Thymus (tissue), 11 donors: ENCODE measurements at regions not wholly inside any gene's neighbourhood (a gene's known extent, or its start where the extent isn't known, plus 50 kb on each side); places are given as distances from the start of the nearest gene placed in this dataset.

Experiments
- DNase-seq, 9 donors: peaks; one replicate each; pipeline ENCODE4 v3.0.0-alpha.2; 2013; ENCODE audit warnings: low spot score in 9 of 9, low read depth in 6 of 9, missing footprints in 1 of 9
- H3K27ac ChIP-seq, 2 donors: one replicate each; pipeline ENCODE4 v1.5.1; 2013; ENCODE audit warnings: control low read depth in 1 of 2, low read depth in 1 of 2, low read length in 1 of 2, mild to moderate bottlenecking in 1 of 2, moderate library complexity in 1 of 2
- H3K27me3 ChIP-seq, 2 donors: one replicate each; pipeline ENCODE4 v1.5.1; 2013; ENCODE audit warnings: low read length in 1 of 2; ENCODE audit not compliant: control insufficient read depth in 2 of 2, insufficient read depth in 1 of 2
- H3K36me3 ChIP-seq, 2 donors: one replicate each; pipeline ENCODE4 v1.5.1; 2013; ENCODE audit warnings: low read length in 1 of 2, mild to moderate bottlenecking in 1 of 2, moderate library complexity in 1 of 2; ENCODE audit not compliant: control insufficient read depth in 2 of 2, insufficient read depth in 2 of 2
- H3K4me1 ChIP-seq, 2 donors: one replicate each; pipeline ENCODE4 v1.5.1; 2013; ENCODE audit warnings: low read length in 2 of 2; ENCODE audit not compliant: control insufficient read depth in 2 of 2, insufficient read depth in 2 of 2
- H3K4me3 ChIP-seq, 2 donors: one replicate each; pipeline ENCODE4 v1.5.1; 2013; ENCODE audit warnings: low read length in 2 of 2, control low read depth in 1 of 2, mild to moderate bottlenecking in 1 of 2
- H3K9me3 ChIP-seq, 2 donors: one replicate each; pipeline ENCODE4 v1.5.1; 2013; ENCODE audit warnings: low read length in 1 of 2, mild to moderate bottlenecking in 1 of 2; ENCODE audit not compliant: control insufficient read depth in 2 of 2, insufficient read depth in 1 of 2
- WGBS: extraction: QIAGEN DNeasy Blood & Tissue Kit; methylation state at CpG from one replicate; pipeline ENCODE4 v1.1.7; 2013; 5-methylcytosine and 5-hydroxymethylcytosine counted together
- donor health status: healthy.

DNA sequence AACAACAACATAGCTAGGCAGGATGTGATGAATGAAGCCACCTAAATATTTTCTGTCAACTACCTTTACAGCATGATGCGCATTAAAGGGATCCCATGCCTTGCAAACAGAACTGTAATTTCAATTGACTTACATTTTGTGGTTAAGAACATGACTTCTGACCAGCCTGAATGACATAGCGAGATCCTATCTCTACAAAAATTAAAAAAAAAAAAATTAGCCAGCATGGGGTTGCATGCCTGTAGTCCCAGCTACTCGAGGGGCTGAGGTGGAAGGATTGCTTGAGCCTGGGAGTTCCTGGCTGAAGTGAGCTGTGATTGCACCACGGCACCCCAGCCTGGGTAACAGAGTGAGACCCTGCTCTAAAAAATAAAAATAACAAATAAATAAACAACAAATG lies 680.6 kb downstream of the IQCM start:
- H3K4me3 ChIP-seq, result no peak overlapping the region
- no peaks in the 10 kb centered on the region for H3K4me1 ChIP-seq
- H3K27ac ChIP-seq, result no peak overlapping the region
- H3K36me3 ChIP-seq, result no peaks in the 10 kb centered on the region
- peaks cover 0 to 3% of the 10 kb centered on the region in 2 donors for H3K9me3 ChIP-seq
- DNase-seq, result no peak
- no peaks in the 10 kb centered on the region for H3K27me3 ChIP-seq
- WGBS, result 78% methylated on average over 4 of the region's 4 CpGs

DNA sequence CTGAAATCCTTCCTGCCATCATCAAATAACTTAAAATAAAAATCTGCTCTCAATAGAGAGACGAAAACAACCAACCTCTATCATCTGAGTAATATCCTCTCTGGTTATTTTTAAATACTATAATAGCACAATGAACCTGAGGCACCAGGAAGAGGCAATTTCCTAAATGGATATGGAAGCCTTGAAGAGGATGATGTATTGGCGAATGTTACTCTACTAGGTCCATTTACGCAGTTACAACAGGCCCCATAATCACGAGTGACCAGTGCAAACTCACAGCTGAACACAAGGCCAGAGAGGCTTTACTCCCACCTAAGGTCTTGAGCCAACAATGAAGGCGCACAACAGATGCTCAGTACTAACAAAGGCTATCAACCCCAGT lies 678.8 kb upstream of the NR3C2 start:
- Histone ChIP-seq H3K4me3 (no peak overlapping the region), H3K27me3 (no peaks in the 10 kb centered on the region), H3K9me3 (no peaks in the 10 kb centered on the region), H3K36me3 (no peaks in the 10 kb centered on the region), H3K4me1 (no peaks in the 10 kb centered on the region), H3K27ac (no peak overlapping the region)
- WGBS, result 81% methylated on average over 5 of the region's 5 CpGs
- no peak for DNase-seq

DNA sequence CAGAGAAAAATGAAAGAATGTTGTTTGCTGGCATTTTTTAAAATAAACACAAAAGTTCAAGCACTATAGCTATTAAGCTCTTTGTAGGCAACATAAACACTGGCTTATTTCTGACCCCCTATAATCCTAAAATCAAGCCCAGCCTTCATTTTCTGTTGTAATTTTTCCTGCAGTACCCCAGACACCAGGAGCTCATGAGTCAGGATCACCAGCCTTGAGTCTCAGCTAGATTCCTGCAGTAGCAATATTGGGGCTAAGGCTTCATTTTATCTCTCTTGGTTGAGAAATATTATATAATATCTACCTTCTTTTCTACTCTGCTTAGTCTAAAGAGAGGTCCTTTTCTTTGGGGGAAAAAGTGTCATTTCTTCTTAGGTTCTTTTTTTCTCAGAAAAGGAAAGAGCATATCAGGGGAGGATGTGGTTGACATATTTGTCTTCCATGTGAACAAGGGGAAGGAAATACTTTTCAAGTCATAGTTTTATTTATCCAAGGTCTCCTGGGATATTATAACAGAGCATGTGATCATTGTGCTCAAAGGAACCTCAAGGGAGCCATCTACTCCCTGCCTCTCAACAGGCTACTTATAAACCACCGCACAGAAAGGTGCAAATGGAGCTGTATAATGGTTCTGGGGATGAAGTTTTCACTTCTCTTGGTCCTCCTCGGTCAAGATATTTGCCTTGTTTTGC lies 678.3 kb upstream of the NR3C2 start:
- DNase-seq, result no peak
- no peak overlapping the region for H3K27ac ChIP-seq

DNA sequence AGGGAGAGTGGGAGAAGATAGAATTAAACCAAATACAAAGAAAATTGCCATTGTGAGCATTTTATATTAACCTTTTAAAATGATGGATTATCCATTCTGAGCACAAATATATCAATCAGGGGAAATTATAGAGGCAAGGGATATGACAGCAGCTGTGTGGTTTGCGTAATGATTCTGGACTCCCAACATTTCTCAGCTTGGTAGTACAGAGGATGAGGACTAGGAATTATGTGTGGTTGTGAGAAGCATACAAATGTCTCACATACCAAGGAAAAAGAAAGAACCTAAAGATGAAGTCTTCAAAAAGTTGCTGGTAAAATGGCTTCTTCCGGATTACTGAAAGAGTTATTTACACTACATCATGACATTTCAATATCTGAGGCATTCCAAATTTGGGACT lies 674.6 kb upstream of the NR3C2 start:
- WGBS, result 99% methylated on average over 2 of the region's 2 CpGs
- no peaks in the 10 kb centered on the region for H3K4me1 ChIP-seq
- H3K36me3 ChIP-seq, result no peaks in the 10 kb centered on the region
- DNase-seq, result no peak
- H3K9me3 ChIP-seq, result no peaks in the 10 kb centered on the region
- H3K4me3 ChIP-seq, result no peak overlapping the region
- no peak overlapping the region for H3K27ac ChIP-seq
- H3K27me3 ChIP-seq, result no peaks in the 10 kb centered on the region

More for the DNA sequence above, 678.3 kb upstream of the NR3C2 start:
- Histone ChIP-seq H3K36me3 (no peaks in the 10 kb centered on the region), H3K27me3 (no peaks in the 10 kb centered on the region), H3K9me3 (no peaks in the 10 kb centered on the region), H3K4me1 (no peaks in the 10 kb centered on the region), H3K4me3 (no peak overlapping the region)
- 58% methylated on average over 2 of the region's 2 CpGs for WGBS

DNA sequence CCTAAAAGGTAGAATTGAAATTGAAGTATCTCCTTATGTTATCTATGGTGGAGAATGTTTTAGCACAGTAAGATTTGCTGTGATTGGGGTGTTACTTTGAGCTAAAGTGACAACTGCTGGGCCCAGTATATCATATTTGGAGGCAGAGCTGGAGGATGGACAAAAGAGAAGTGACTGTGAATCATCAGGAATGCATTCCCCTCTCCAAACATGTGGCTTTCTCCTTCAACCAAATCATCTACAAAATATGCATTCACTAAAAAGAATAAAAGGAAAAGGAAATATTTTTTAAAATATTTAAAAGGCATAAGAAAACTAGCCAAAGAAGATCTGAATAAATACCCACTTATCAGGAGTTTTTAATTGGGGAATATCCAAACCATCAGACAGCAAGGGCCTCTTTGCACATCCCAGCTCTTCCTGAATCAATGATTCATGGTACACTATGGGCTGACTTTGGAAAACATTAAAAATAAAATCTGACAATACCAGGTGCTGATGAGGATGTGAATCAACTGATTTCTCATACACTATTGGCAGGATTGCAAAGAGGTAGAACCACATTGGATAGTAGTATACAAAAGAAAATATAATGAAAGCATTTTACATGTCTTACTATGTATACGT lies 671.7 kb upstream of the NR3C2 start:
- no peaks in the 10 kb centered on the region for H3K27me3 ChIP-seq
- 97% methylated on average over 1 of the region's 1 CpG for WGBS

DNA sequence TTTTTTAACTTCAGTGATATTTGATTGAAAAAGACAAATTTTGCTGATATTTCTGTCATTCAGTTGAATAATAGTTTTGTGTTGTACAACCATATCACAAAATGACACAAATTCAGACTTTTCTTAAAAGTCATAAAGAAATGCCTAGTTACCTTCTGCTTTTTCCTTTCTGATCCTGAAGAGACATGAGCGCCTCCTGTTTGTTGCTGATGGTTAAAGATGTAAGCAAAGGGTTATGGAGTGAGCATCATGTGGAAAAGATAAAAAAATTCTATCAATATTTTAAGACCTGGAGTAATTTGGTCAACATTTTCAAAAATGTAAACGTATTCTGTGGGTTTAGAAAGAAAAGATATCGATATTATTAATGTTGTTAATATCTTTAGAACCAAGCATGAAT lies 669.9 kb upstream of the NR3C2 start:
- 61% methylated on average over 3 of the region's 3 CpGs for WGBS
- Histone ChIP-seq H3K4me3 (no peak overlapping the region), H3K27ac (no peak overlapping the region), H3K4me1 (no peaks in the 10 kb centered on the region), H3K27me3 (no peaks in the 10 kb centered on the region), H3K9me3 (no peaks in the 10 kb centered on the region), H3K36me3 (no peaks in the 10 kb centered on the region)
- no peak for DNase-seq

More for the DNA sequence above, 671.7 kb upstream of the NR3C2 start:
- no peak for DNase-seq
- Histone ChIP-seq H3K4me1 (no peaks in the 10 kb centered on the region), H3K27ac (no peak overlapping the region), H3K36me3 (no peaks in the 10 kb centered on the region), H3K4me3 (no peak overlapping the region), H3K9me3 (no peaks in the 10 kb centered on the region)

DNA sequence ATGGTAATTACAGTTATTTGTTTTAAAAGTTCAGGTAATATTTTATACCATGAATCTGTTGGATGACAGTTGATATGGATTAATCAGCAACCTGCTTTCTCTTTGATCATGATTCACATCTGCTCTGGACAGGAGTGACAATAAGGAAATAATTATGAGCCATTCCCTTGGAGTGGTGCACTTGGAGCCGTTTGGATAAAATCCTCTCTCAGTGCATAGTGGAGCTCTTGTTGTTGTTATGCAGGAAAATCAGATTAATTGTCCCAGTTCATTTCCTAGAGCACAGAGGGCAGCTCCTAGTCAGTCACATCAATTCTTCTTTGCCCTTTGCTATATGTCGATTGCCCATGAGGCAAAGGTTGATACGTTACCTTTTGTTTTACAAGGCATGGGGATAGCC lies 668.3 kb upstream of the NR3C2 start:
- Histone ChIP-seq H3K36me3 (no peaks in the 10 kb centered on the region), H3K27me3 (no peaks in the 10 kb centered on the region), H3K27ac (no peak overlapping the region), H3K4me1 (no peaks in the 10 kb centered on the region), H3K4me3 (no peak overlapping the region), H3K9me3 (no peaks in the 10 kb centered on the region)
- DNase-seq, result no peak
- 91% methylated on average over 3 of the region's 3 CpGs for WGBS

DNA sequence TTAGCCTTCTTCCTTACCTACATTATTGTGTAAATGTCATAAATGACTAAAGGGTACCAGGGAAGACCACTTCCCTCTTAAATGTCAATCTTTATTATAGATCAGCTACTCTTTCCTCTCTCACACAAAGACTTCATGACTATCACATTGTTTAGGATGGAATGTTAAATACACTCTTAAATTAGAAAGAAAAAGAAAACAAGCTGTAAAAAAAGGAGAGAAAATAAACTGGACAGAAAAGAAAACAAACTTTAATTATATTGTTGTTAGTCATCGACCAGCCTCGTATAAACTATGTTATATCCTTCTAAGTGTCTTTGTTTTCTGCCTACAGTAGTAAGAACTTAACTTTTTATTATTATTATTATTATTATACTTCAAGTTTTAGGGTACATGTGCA lies 666.4 kb upstream of the NR3C2 start:
- 86% methylated on average over 2 of the region's 2 CpGs for WGBS
- Histone ChIP-seq H3K4me3 (no peak overlapping the region), H3K4me1 (no peaks in the 10 kb centered on the region), H3K27me3 (no peaks in the 10 kb centered on the region), H3K36me3 (no peaks in the 10 kb centered on the region), H3K27ac (no peak overlapping the region), H3K9me3 (no peaks in the 10 kb centered on the region)
- DNase-seq, result no peak

DNA sequence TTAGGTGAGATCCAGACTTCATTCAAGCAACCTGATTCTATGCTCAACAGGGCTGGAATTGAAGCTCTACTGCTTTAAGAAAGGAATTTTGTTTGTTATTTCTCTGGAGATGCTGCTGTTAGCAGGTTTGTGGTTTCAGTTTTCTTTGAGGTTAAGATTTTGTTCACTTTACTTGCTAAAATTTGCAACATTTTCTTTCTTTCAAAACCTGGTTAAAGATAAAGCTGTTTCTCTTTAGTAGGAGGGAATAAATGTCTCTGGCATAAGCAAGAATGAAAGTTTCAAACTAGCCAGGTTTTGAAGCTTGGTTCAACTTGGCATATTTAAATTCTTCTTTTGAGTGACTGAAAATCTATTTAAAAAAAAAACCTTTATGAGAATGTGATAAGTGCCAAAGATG lies 660.6 kb upstream of the NR3C2 start:
- DNase-seq, result no peak
- H3K27ac ChIP-seq, result no peak overlapping the region

More for the DNA sequence above, 660.6 kb upstream of the NR3C2 start:
- H3K36me3 ChIP-seq, result no peaks in the 10 kb centered on the region
- H3K4me3 ChIP-seq, result no peak overlapping the region
- H3K27me3 ChIP-seq, result no peaks in the 10 kb centered on the region
- no peaks in the 10 kb centered on the region for H3K4me1 ChIP-seq
- H3K9me3 ChIP-seq, result peaks cover 0 to 4% of the 10 kb centered on the region in 2 donors
